WTC11 (cell line): ENCODE measurements at regions not wholly inside any gene's neighbourhood (a gene's known extent, or its start where the extent isn't known, plus 50 kb on each side); places are given as distances from the start of the nearest gene placed in this dataset.

Experiments used
- ATAC-seq: fragments of 200-7000 bp; cut with Tn5 transposase; 2 replicates; pipeline ENCODE4 v1.10.0; 2021; ENCODE audit warnings: mild to moderate bottlenecking, moderate library complexity
- CTCF ChIA-PET: fragments of 300-600 bp; sonication (Branson Sonifier 250); formaldehyde crosslinking; loops from one replicate; lab custom pipeline; 2021; ENCODE audit warnings: antibody characterized with exemption; lab: Charles Lee
- POLR2A ChIA-PET: fragments of 350-600 bp; sonication (Branson Sonifier 250); formaldehyde crosslinking; loops from one replicate; lab custom pipeline; 2021; ENCODE audit warnings: antibody characterized with exemption; lab: Charles Lee
- DNase-seq: peaks from one replicate; pipeline ENCODE4 v3.0.0; 2021; ENCODE audit warnings: low spot score
- H3K27ac Mint-ChIP-seq: 2 replicates; pipeline ENCODE4 v1.8.0; 2021; ENCODE audit warnings: mixed read lengths
- H3K27me3 Mint-ChIP-seq: 2 replicates; pipeline ENCODE4 v1.8.0; 2021; ENCODE audit warnings: low read depth, mild to moderate bottlenecking, moderate library complexity, mixed read lengths
- H3K36me3 Mint-ChIP-seq: 2 replicates; pipeline ENCODE4 v1.8.0; 2021; ENCODE audit warnings: mixed read lengths
- H3K4me1 Mint-ChIP-seq: 2 replicates; pipeline ENCODE4 v1.8.0; 2022; ENCODE audit warnings: mixed read lengths
- H3K4me3 Mint-ChIP-seq: 2 replicates; pipeline ENCODE4 v1.8.0; 2021; ENCODE audit warnings: mild to moderate bottlenecking, moderate library complexity, mixed read lengths
- H3K9me3 Mint-ChIP-seq: 2 replicates; pipeline ENCODE4 v1.8.0; 2021; ENCODE audit warnings: mixed read lengths
- AR ChIP-seq: fragments of 250-450 bp; sonication (Bioruptor Pico); IDR thresholded peaks from 2 replicates; pipeline ENCODE4 v1.9.0; 2021; ENCODE audit warnings: mild to moderate bottlenecking
- ARID4B ChIP-seq: sonication (generic); formaldehyde crosslinking; IDR thresholded peaks from 2 replicates; pipeline ENCODE4 v1.8.0; 2023; ENCODE audit warnings: missing genetic modification reagents, mild to moderate bottlenecking, borderline replicate concordance
- CBFB ChIP-seq: sonication (generic); formaldehyde crosslinking; IDR thresholded peaks from 2 replicates; pipeline ENCODE4 v1.8.1; 2022; ENCODE audit warnings: mild to moderate bottlenecking, low read depth, missing genetic modification reagents
- CREB1 ChIP-seq: sonication (generic); formaldehyde crosslinking; IDR thresholded peaks from 2 replicates; pipeline ENCODE4 v1.8.0; 2023; ENCODE audit warnings: mild to moderate bottlenecking, missing genetic modification reagents
- CREM ChIP-seq: sonication (generic); formaldehyde crosslinking; IDR thresholded peaks from 2 replicates; pipeline ENCODE4 v1.8.1; 2022; ENCODE audit warnings: mild to moderate bottlenecking, missing genetic modification reagents, moderate library complexity
- E2F5 ChIP-seq: sonication (generic); formaldehyde crosslinking; IDR thresholded peaks from 2 replicates; pipeline ENCODE4 v1.8.1; 2022; ENCODE audit warnings: mild to moderate bottlenecking, moderate library complexity, missing genetic modification reagents
- GRHL2 ChIP-seq: fragments of 250-450 bp; sonication (Bioruptor Pico); IDR thresholded peaks from 2 replicates; pipeline ENCODE4 v1.8.0; 2022; ENCODE audit warnings: mild to moderate bottlenecking, moderate library complexity; ENCODE audit not compliant: insufficient replicate concordance, severe bottlenecking
- GTF2I ChIP-seq: fragments of 250-450 bp; sonication (Bioruptor Pico); conservative IDR thresholded peaks from 2 replicates; pipeline ENCODE4 v1.4.0; 2021; ENCODE audit warnings: mild to moderate bottlenecking
- JUN ChIP-seq: sonication (generic); formaldehyde crosslinking; IDR thresholded peaks from 2 replicates; pipeline ENCODE4 v1.8.0; 2023; ENCODE audit warnings: mild to moderate bottlenecking, missing genetic modification reagents
- MAX ChIP-seq: sonication (generic); formaldehyde crosslinking; IDR thresholded peaks from 2 replicates; pipeline ENCODE4 v1.8.0; 2022; ENCODE audit warnings: mild to moderate bottlenecking, missing genetic modification reagents
- NFATC4 ChIP-seq: fragments of 250-450 bp; sonication (Bioruptor Pico); IDR thresholded peaks from 2 replicates; pipeline ENCODE4 v1.9.0; 2021; ENCODE audit warnings: mild to moderate bottlenecking
- NR1H2 ChIP-seq: sonication (generic); formaldehyde crosslinking; IDR thresholded peaks from 2 replicates; pipeline ENCODE4 v1.9.0; 2021; ENCODE audit warnings: mild to moderate bottlenecking, moderate library complexity, missing genetic modification reagents
- PRRX2 ChIP-seq: fragments of 250-450 bp; sonication (Bioruptor Pico); IDR thresholded peaks from 2 replicates; pipeline ENCODE4 v1.8.0; 2021; ENCODE audit warnings: mild to moderate bottlenecking
- RORB ChIP-seq: fragments of 250-450 bp; sonication (Bioruptor Pico); IDR thresholded peaks from 2 replicates; pipeline ENCODE4 v1.9.0; 2021; ENCODE audit warnings: mild to moderate bottlenecking
- SMAD3 ChIP-seq: sonication (generic); formaldehyde crosslinking; IDR thresholded peaks from 2 replicates; pipeline ENCODE4 v1.8.0; 2022; ENCODE audit warnings: missing genetic modification reagents, mild to moderate bottlenecking, borderline replicate concordance
- TP53 ChIP-seq: sonication (generic); formaldehyde crosslinking; IDR thresholded peaks from 2 replicates; pipeline ENCODE4 v1.8.1; 2023; ENCODE audit warnings: mild to moderate bottlenecking, missing genetic modification reagents
- ZBTB21 ChIP-seq: sonication (generic); formaldehyde crosslinking; IDR thresholded peaks from 2 replicates; pipeline ENCODE4 v1.8.1; 2023; ENCODE audit warnings: mild to moderate bottlenecking, missing genetic modification reagents, borderline replicate concordance
- ZNF416 ChIP-seq: fragments of 250-450 bp; sonication (Bioruptor Pico); IDR thresholded peaks from 2 replicates; pipeline ENCODE4 v1.9.0; 2021; ENCODE audit warnings: mild to moderate bottlenecking, inconsistent platforms
- ZNF423 ChIP-seq: fragments of 250-450 bp; sonication (Bioruptor Pico); IDR thresholded peaks from 2 replicates; pipeline ENCODE4 v2.1.2; 2022; ENCODE audit warnings: mild to moderate bottlenecking, moderate library complexity

- TF ChIP-seq JUN (CRISPR knock-in tag) (no peak), MAX (CRISPR knock-in tag) (no peak)
Observed at GRCh38 chr5:114249823-114250222, 112.0 kb upstream of the KCNN2 start (continued).

GRCh38 chr5:114250536-114250935, 111.3 kb upstream of the KCNN2 start:
- Mint-ChIP-seq H3K36me3 (no peaks in the 10 kb centered on the region), H3K4me1 (peaks cover 13% of the 10 kb centered on the region), H3K27me3 (no peaks in the 10 kb centered on the region), H3K4me3 (no peak overlapping the region), H3K9me3 (no peaks in the 10 kb centered on the region), H3K27ac (no peak overlapping the region)
- POLR2A ChIA-PET, result no interaction called here
- CTCF ChIA-PET, result no interaction called here
- no peak for TF ChIP-seq GRHL2 (CRISPR knock-in tag)
- TF ChIP-seq TP53 (CRISPR knock-in tag), result no peak
- TF ChIP-seq ZBTB21 (CRISPR knock-in tag), result no peak
- TF ChIP-seq PRRX2 (CRISPR knock-in tag), result no peak
- TF ChIP-seq GTF2I, result no peak
- no peak for TF ChIP-seq ZNF416 (CRISPR knock-in tag)
- no peak for TF ChIP-seq ARID4B (CRISPR knock-in tag)
- no peak for TF ChIP-seq NR1H2
- no peak for TF ChIP-seq NFATC4 (CRISPR knock-in tag)
- no peak for TF ChIP-seq E2F5 (CRISPR knock-in tag)
- no peak for TF ChIP-seq AR (CRISPR knock-in tag)
- TF ChIP-seq CREM (CRISPR knock-in tag), result no peak
- TF ChIP-seq CREB1 (CRISPR knock-in tag), result no peak
- no peak for TF ChIP-seq RORB (CRISPR knock-in tag)
- no peak for TF ChIP-seq SMAD3 (CRISPR knock-in tag)
- TF ChIP-seq ZNF423, result no peak
- no peak for TF ChIP-seq CBFB (CRISPR knock-in tag)
- DNase-seq (no peak), ATAC-seq (no peak)
